Vagina (tissue), 2 donors: ENCODE measurements at regions not wholly inside any gene's neighbourhood (a gene's known extent, or its start where the extent isn't known, plus 50 kb on each side); places are given as distances from the start of the nearest gene placed in this dataset.

ENCODE experiments used
- POLR2A ChIP-seq, 2 donors: fragments of 450-650 bp; IDR thresholded peaks; one replicate each; pipeline ENCODE4 v1.6.1; 2017; ENCODE audit warnings: antibody characterized with exemption in 2 of 2, mild to moderate bottlenecking in 2 of 2, moderate library complexity in 2 of 2
- POLR2AphosphoS5 ChIP-seq, 2 donors: sonication (generic); formaldehyde crosslinking; IDR thresholded peaks; one replicate each; pipeline ENCODE4 v1.9.0; 2017; ENCODE audit warnings: antibody characterized with exemption in 2 of 2, mild to moderate bottlenecking in 2 of 2, low read depth in 1 of 2; ENCODE audit not compliant: insufficient read depth in 1 of 2
- TF ChIP-seq, protein P1 (sequence below), 3 experiments: fragments of 450-650 bp in 2 of 3; fragments of 200-600 bp in 1 of 3; sonication (generic) in 1 of 3; IDR thresholded peaks; one replicate each; pipeline ENCODE4 v1.5.1; 2017 to 2019; ENCODE audit warnings: antibody characterized with exemption in 3 of 3, mild to moderate bottlenecking in 2 of 3, moderate library complexity in 2 of 3

DNA sequence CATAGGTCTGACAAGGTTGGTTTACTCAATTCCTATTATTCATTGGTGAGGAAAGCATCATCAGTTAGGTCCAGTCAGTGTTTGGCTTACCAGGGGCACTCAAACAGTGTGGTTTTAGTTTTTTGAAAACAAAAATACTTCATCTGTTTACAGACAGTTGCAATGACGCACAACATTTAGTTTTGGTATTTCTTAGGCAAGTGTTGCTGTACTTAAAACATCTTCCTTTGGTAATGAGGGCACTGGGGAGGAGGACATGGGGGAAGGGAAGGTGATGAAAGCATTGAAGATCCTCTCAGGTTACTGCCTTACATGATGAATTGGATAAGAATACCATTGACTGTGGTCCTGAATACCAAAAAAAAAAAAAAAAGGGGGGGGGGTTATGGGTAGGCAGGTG is 93.7 kb upstream of the MAOA start:
- TF ChIP-seq, protein P1, sequence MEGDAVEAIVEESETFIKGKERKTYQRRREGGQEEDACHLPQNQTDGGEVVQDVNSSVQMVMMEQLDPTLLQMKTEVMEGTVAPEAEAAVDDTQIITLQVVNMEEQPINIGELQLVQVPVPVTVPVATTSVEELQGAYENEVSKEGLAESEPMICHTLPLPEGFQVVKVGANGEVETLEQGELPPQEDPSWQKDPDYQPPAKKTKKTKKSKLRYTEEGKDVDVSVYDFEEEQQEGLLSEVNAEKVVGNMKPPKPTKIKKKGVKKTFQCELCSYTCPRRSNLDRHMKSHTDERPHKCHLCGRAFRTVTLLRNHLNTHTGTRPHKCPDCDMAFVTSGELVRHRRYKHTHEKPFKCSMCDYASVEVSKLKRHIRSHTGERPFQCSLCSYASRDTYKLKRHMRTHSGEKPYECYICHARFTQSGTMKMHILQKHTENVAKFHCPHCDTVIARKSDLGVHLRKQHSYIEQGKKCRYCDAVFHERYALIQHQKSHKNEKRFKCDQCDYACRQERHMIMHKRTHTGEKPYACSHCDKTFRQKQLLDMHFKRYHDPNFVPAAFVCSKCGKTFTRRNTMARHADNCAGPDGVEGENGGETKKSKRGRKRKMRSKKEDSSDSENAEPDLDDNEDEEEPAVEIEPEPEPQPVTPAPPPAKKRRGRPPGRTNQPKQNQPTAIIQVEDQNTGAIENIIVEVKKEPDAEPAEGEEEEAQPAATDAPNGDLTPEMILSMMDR (IDR thresholded peaks at IDR 0.05) = no peak
- TF ChIP-seq POLR2A (IDR thresholded peaks at IDR 0.05) = no peak
- no peak for TF ChIP-seq POLR2AphosphoS5 (IDR thresholded peaks at IDR 0.05; ENCODE audit: insufficient read depth in 1 of 2, low read depth in 1 of 2)
